ENCODE measurements at regions not wholly inside any gene's neighbourhood (a gene's known extent, or its start where the extent isn't known, plus 50 kb on each side); places are given as distances from the start of the nearest gene placed in this dataset.

DNA sequence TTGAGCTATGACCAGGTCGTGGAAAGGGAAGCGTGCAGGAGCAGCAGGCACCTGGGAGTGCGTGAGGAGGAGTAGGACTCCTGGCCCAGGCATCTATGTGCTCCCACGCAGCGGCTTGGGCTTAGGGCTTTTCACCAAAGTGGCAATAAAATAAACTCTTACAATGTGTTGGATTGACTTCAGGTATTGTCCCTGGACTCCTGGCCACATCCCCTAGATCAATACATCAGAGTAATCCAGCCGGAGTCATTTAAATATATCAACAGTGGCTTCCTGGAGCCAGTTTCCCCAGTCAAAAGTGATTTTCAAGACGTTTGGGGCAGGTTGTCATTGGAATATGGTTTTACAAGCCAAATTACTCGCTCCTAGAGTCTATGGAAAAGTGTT lies 344.4 kb downstream of the WDR11 start:
- no peak for DNase-seq (ENCODE audit: low read depth, low spot score)
- in situ Hi-C loops (cut with HindIII; ENCODE audit: low sequenced_read_pairs) = no loop called here
- H3K4me3 ChIP-seq (ENCODE audit: low read depth, low read length) = no peak overlapping the region
- TF ChIP-seq, protein P1, sequence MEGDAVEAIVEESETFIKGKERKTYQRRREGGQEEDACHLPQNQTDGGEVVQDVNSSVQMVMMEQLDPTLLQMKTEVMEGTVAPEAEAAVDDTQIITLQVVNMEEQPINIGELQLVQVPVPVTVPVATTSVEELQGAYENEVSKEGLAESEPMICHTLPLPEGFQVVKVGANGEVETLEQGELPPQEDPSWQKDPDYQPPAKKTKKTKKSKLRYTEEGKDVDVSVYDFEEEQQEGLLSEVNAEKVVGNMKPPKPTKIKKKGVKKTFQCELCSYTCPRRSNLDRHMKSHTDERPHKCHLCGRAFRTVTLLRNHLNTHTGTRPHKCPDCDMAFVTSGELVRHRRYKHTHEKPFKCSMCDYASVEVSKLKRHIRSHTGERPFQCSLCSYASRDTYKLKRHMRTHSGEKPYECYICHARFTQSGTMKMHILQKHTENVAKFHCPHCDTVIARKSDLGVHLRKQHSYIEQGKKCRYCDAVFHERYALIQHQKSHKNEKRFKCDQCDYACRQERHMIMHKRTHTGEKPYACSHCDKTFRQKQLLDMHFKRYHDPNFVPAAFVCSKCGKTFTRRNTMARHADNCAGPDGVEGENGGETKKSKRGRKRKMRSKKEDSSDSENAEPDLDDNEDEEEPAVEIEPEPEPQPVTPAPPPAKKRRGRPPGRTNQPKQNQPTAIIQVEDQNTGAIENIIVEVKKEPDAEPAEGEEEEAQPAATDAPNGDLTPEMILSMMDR (IDR thresholded peaks at IDR 0.05; ENCODE audit: low read depth, low read length) = no peak

DNA sequence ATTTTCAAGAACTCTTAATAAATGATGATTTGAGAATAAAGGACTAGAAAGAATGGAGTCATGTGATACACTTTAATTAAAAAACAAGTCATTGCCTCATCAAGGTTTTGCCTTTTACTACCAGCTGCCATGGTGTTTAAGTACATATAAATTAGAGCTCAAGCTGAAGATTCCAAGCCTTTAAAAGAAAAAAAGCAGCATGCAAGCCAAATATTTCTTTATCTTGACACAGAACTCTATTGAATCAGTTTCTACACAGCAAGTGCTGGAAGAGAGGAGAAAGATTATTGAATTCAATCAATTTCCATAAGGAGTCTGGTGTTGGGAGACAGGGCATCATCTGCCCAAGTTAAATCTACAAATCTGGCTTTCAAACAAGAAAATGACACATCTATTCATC lies 347.9 kb downstream of the WDR11 start:
- H3K4me3 ChIP-seq (ENCODE audit: low read depth, low read length) = no peak overlapping the region
- TF ChIP-seq, protein P1 (IDR thresholded peaks at IDR 0.05; ENCODE audit: low read depth, low read length) = no peak
- DNase-seq (ENCODE audit: low read depth, low spot score) = no peak
- in situ Hi-C loops (cut with HindIII; ENCODE audit: low sequenced_read_pairs) = no loop called here

DNA sequence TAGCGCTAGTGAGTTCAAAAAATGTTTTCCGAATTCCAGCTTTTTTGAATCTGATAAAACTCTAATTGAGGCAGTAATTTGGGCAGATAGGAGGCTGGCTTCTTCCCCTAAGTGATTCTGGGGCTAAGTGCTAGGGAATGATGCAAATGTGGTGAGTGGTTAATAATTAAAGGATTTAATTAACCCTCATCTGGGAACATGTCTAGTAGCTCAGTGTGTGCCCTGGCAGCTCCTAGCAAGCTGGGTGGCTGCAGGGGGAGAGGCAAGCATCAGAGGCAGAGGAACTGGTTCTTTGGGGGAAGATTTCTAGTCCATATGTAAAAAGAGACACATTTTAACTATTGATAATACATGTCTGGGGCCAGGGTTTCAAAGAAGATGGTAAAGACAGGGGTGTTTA lies 354.5 kb downstream of the WDR11 start:
- TF ChIP-seq, protein P1 (IDR thresholded peaks at IDR 0.05; ENCODE audit: low read depth, low read length) = no peak
- DNase-seq (ENCODE audit: low read depth, low spot score) = no peak
- no peak overlapping the region for H3K4me3 ChIP-seq (ENCODE audit: low read depth, low read length)
- in situ Hi-C loops (cut with HindIII; ENCODE audit: low sequenced_read_pairs) = no loop called here

DNA sequence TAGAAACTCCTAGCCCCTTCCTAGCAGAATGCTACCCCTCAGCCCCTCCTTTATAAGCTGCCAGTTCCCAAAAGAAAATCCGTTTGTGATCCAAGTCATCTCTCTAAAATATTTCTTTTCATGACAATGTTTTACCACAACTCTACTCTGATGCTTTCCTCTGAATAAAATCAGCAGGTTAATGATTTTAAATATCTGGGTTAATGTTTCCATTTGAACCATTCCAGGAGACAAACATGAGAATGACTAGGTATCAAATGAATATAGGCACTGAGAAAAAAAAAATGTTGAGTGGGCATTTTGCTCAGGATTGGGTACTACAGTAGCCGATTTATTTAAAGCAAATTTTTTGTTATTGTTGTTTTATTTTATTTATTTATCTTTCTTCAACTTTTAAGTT lies 360.3 kb downstream of the WDR11 start:
- no peak overlapping the region for H3K4me3 ChIP-seq (ENCODE audit: low read depth, low read length)
- DNase-seq (ENCODE audit: low read depth, low spot score) = no peak
- TF ChIP-seq, protein P1 (IDR thresholded peaks at IDR 0.05; ENCODE audit: low read depth, low read length) = no peak
- in situ Hi-C loops (cut with HindIII; ENCODE audit: low sequenced_read_pairs) = no loop called here

DNA sequence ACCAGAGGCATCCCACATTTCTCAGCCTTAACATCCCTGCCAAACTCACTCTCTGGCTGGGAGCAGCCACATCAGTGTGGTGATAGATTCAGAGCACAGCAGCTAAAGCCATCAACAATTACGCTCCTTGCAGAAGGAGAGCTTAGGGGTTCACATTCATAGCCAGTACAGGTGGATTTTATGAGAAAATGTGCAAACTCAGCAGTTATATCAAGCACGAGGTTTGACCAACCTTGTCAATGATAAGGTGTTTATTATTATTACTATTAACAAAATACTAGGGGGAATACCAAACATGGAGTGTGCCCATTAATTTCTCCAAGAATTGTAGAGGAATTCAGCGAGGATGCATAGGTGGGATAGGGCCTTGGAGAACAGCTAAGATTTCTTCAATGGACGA lies 362.3 kb downstream of the WDR11 start:
- DNase-seq (ENCODE audit: low read depth, low spot score) = no peak
- in situ Hi-C loops (cut with HindIII; ENCODE audit: low sequenced_read_pairs) = no loop called here

DNA sequence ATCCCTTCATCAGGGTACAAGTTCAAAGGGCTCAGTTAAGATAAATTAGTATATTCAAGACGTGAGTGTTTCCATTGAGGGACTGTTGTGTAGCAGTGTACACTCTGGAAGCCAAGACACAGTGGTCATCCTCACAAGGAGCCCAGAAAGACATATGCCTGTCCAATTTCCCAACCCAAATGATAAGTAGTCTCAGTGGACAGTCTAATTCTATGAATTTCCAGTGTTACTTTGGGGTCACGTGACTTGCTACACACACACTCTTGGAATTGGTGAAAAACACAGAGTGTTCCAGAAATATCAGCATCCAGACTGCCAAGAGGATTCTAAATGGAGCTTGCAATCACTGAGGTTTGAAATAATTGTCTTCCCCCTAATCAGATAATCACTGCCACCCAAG lies 365.1 kb downstream of the WDR11 start:
- in situ Hi-C loops (cut with HindIII; ENCODE audit: low sequenced_read_pairs) = no loop called here

More for the DNA sequence above, 362.3 kb downstream of the WDR11 start:
- TF ChIP-seq, protein P1 (IDR thresholded peaks at IDR 0.05; ENCODE audit: low read depth, low read length) = no peak
- no peak overlapping the region for H3K4me3 ChIP-seq (ENCODE audit: low read depth, low read length)

More for the DNA sequence above, 365.1 kb downstream of the WDR11 start:
- no peak for DNase-seq (ENCODE audit: low read depth, low spot score)
- TF ChIP-seq, protein P1 (IDR thresholded peaks at IDR 0.05; ENCODE audit: low read depth, low read length) = no peak
- no peak overlapping the region for H3K4me3 ChIP-seq (ENCODE audit: low read depth, low read length)

Data from astrocyte of the spinal cord (primary cell).